Duodenal mucosa (tissue), 2 donors: ENCODE measurements at regions not wholly inside any gene's neighbourhood (a gene's known extent, or its start where the extent isn't known, plus 50 kb on each side); places are given as distances from the start of the nearest gene placed in this dataset.

Experiments
- H3K27ac ChIP-seq: one replicate; pipeline ENCODE4 v1.7.0; 2013; ENCODE audit warnings: low read depth, low read length
- H3K27me3 ChIP-seq, 2 donors: one replicate each; pipeline ENCODE4 v1.7.0; 2013; ENCODE audit warnings: low read length in 2 of 2, control low read depth in 1 of 2; ENCODE audit not compliant: insufficient read depth in 2 of 2, control insufficient read depth in 1 of 2
- H3K36me3 ChIP-seq, 2 donors: one replicate each; pipeline ENCODE4 v1.7.0; 2013; ENCODE audit warnings: low read length in 2 of 2, control low read depth in 1 of 2; ENCODE audit not compliant: insufficient read depth in 2 of 2, control insufficient read depth in 1 of 2
- H3K4me1 ChIP-seq, 2 donors: one replicate each; pipeline ENCODE4 v1.7.0; 2013; ENCODE audit warnings: low read length in 2 of 2, control low read depth in 1 of 2; ENCODE audit not compliant: insufficient read depth in 2 of 2, control insufficient read depth in 1 of 2
- H3K4me3 ChIP-seq, 2 donors: one replicate each; pipeline ENCODE4 v1.7.0; 2013; ENCODE audit warnings: low read length in 2 of 2, low read depth in 1 of 2
- H3K9ac ChIP-seq, 2 donors: one replicate each; pipeline ENCODE4 v1.7.0; 2013; ENCODE audit warnings: low read length in 2 of 2, low read depth in 1 of 2
- H3K9me3 ChIP-seq, 2 donors: one replicate each; pipeline ENCODE4 v1.7.0; 2013; ENCODE audit warnings: low read length in 2 of 2, control low read depth in 1 of 2; ENCODE audit not compliant: control insufficient read depth in 1 of 2

- no peak overlapping the region for H3K4me3 ChIP-seq
- H3K9ac ChIP-seq = no peak overlapping the region
- peaks cover 0 to 10% of the 10 kb centered on the region in 2 donors for H3K9me3 ChIP-seq
- no peak overlapping the region for H3K27ac ChIP-seq
- H3K27me3 ChIP-seq = no peaks in the 10 kb centered on the region
- no peaks in the 10 kb centered on the region for H3K4me1 ChIP-seq
- H3K36me3 ChIP-seq = no peaks in the 10 kb centered on the region
Observed at GRCh38 chr18:34624551-34624950, 85.5 kb upstream of the DTNA start.

- no peaks in the 10 kb centered on the region for H3K27me3 ChIP-seq
- H3K4me1 ChIP-seq = peaks cover 0 to 2% of the 10 kb centered on the region in 2 donors
- no peak overlapping the region for H3K9ac ChIP-seq
- H3K36me3 ChIP-seq = no peaks in the 10 kb centered on the region
- H3K4me3 ChIP-seq = no peak overlapping the region
- H3K9me3 ChIP-seq = no peaks in the 10 kb centered on the region
- H3K27ac ChIP-seq = no peak overlapping the region
Observed at GRCh38 chr18:34626404-34627136, 83.5 kb upstream of the DTNA start.

GRCh38 chr18:34627137-34627920 lies 82.8 kb upstream of the DTNA start:
- no peaks in the 10 kb centered on the region for H3K27me3 ChIP-seq
- H3K4me1 ChIP-seq = peaks cover 0 to 4% of the 10 kb centered on the region in 2 donors
- H3K27ac ChIP-seq = no peak overlapping the region
- no peak overlapping the region for H3K9ac ChIP-seq
- no peak overlapping the region for H3K4me3 ChIP-seq
- no peaks in the 10 kb centered on the region for H3K9me3 ChIP-seq
- no peaks in the 10 kb centered on the region for H3K36me3 ChIP-seq

GRCh38 chr18:34631093-34631966 lies 78.8 kb upstream of the DTNA start:
- Histone ChIP-seq H3K27me3 (no peaks in the 10 kb centered on the region), H3K9ac (no peak overlapping the region), H3K9me3 (no peaks in the 10 kb centered on the region), H3K27ac (no peak overlapping the region), H3K36me3 (no peaks in the 10 kb centered on the region), H3K4me3 (no peak overlapping the region), H3K4me1 (peaks cover 0 to 4% of the 10 kb centered on the region in 2 donors)

- Histone ChIP-seq H3K4me3 (no peak overlapping the region), H3K9me3 (no peaks in the 10 kb centered on the region), H3K4me1 (peaks cover 0 to 4% of the 10 kb centered on the region in 2 donors), H3K27ac (no peak overlapping the region), H3K27me3 (no peaks in the 10 kb centered on the region), H3K9ac (no peak overlapping the region), H3K36me3 (no peaks in the 10 kb centered on the region)
Observed at GRCh38 chr18:34632321-34632720, 77.8 kb upstream of the DTNA start.

- Histone ChIP-seq H3K9me3 (no peaks in the 10 kb centered on the region), H3K27me3 (no peaks in the 10 kb centered on the region), H3K4me1 (peaks cover 0 to 4% of the 10 kb centered on the region in 2 donors), H3K36me3 (no peaks in the 10 kb centered on the region), H3K4me3 (no peak overlapping the region), H3K27ac (no peak overlapping the region), H3K9ac (no peak overlapping the region)
Observed at GRCh38 chr18:34633368-34633767, 76.7 kb upstream of the DTNA start.

GRCh38 chr18:34637094-34637801 lies 72.8 kb upstream of the DTNA start:
- no peaks in the 10 kb centered on the region for H3K36me3 ChIP-seq
- no peak overlapping the region for H3K9ac ChIP-seq
- H3K9me3 ChIP-seq = no peaks in the 10 kb centered on the region
- no peaks in the 10 kb centered on the region for H3K27me3 ChIP-seq
- no peak overlapping the region for H3K4me3 ChIP-seq
- no peak overlapping the region for H3K27ac ChIP-seq
- no peaks in the 10 kb centered on the region for H3K4me1 ChIP-seq

- Histone ChIP-seq H3K9ac (no peak overlapping the region), H3K27me3 (no peaks in the 10 kb centered on the region), H3K27ac (no peak overlapping the region), H3K4me1 (no peaks in the 10 kb centered on the region), H3K9me3 (no peaks in the 10 kb centered on the region), H3K4me3 (no peak overlapping the region), H3K36me3 (no peaks in the 10 kb centered on the region)
Observed at GRCh38 chr18:34639687-34640086, 70.4 kb upstream of the DTNA start.

GRCh38 chr18:34640276-34640675 lies 69.8 kb upstream of the DTNA start:
- Histone ChIP-seq H3K9ac (no peak overlapping the region), H3K27ac (no peak overlapping the region), H3K9me3 (no peaks in the 10 kb centered on the region), H3K36me3 (no peaks in the 10 kb centered on the region), H3K4me3 (no peak overlapping the region), H3K4me1 (no peaks in the 10 kb centered on the region), H3K27me3 (no peaks in the 10 kb centered on the region)
